Spinal cord (tissue), 9 donors: ENCODE measurements at regions not wholly inside any gene's neighbourhood (a gene's known extent, or its start where the extent isn't known, plus 50 kb on each side); places are given as distances from the start of the nearest gene placed in this dataset.
A peak's percentile ranks its signal among the peaks of the same experiment; 100 is the strongest.

Source experiments
- DNase-seq, 6 donors: peaks; one replicate each; pipeline versions ENCODE4 v3.0.0 to v3.0.0-alpha.2; 2013 to 2015; ENCODE audit warnings: low spot score in 6 of 6, low read depth in 4 of 6
- H3K27ac ChIP-seq: one replicate; pipeline ENCODE4 v1.5.1; 2013; ENCODE audit warnings: low read depth, low read length, control low read depth
- H3K27me3 ChIP-seq: one replicate; pipeline ENCODE4 v1.6.1; 2013; ENCODE audit warnings: low read length; ENCODE audit not compliant: control insufficient read depth, insufficient read depth
- H3K36me3 ChIP-seq: one replicate; pipeline ENCODE4 v1.6.1; 2013; ENCODE audit warnings: low read length; ENCODE audit not compliant: control insufficient read depth, insufficient read depth
- H3K4me1 ChIP-seq: one replicate; pipeline ENCODE4 v1.6.1; 2013; ENCODE audit warnings: low read length; ENCODE audit not compliant: control insufficient read depth, insufficient read depth
- H3K4me3 ChIP-seq: one replicate; pipeline ENCODE4 v1.5.1; 2013; ENCODE audit warnings: low read depth, low read length, control low read depth
- H3K9me3 ChIP-seq: one replicate; pipeline ENCODE4 v1.6.1; 2013; ENCODE audit warnings: low read length; ENCODE audit not compliant: control insufficient read depth, insufficient read depth
- WGBS: methylation state at CpG from one replicate; pipeline ENCODE4 v1.1.5; 2013; ENCODE audit warnings: missing lambda C conversion rate; ENCODE audit not compliant: insufficient coverage; 5-methylcytosine and 5-hydroxymethylcytosine counted together
- donor health status: healthy.

DNA sequence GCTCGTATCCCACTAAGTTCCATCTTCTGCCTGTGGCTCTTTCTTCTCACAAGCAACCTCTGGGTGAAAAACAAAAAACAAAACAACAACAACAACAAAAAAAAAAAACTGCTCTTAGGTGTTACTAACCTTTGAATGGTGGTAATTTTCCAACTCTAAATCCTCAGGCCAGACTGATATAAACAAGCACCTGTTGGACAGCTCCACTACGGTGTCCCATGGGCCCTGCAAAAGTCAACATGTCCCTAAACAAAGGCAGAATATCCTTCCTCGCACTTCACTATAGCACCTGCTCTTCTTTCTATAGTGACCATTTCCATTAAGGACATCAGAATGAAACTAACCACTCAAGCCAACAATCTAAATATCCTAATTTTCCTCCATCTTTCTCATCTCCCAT lies 54.6 kb upstream of the PARM1 start:
- no peak overlapping the region for H3K27ac ChIP-seq
- 80% methylated on average over 3 of the region's 3 CpGs for WGBS
- H3K27me3 ChIP-seq = no peaks in the 10 kb centered on the region
- no peaks in the 10 kb centered on the region for H3K9me3 ChIP-seq
- H3K4me1 ChIP-seq = no peaks in the 10 kb centered on the region
- H3K4me3 ChIP-seq = no peak overlapping the region
- H3K36me3 ChIP-seq = no peaks in the 10 kb centered on the region
- no peak for DNase-seq

DNA sequence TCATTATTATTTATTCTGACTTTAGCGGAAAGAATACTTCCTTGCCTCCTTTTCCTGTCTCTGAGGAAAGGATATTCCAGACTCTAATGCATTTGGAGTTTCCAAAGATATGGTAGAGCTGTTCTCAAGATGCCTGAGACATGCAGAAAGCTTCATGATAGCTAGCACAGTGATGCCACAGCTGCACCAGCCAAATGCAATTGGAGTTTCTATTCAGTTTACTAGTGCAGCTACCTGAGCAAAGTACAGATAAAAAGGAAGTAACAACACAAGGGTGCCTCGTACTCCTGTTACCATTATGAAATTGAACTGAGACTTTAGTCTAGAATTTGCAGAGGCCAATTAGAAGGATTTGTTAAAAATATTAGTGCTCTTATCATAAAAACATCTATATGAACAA lies 57.5 kb upstream of the PARM1 start:
- H3K4me1 ChIP-seq = no peaks in the 10 kb centered on the region
- no peaks in the 10 kb centered on the region for H3K9me3 ChIP-seq
- DNase-seq = no peak
- no CpG with 5 or more reads among the region's 2 CpGs for WGBS
- no peak overlapping the region for H3K27ac ChIP-seq
- H3K4me3 ChIP-seq = no peak overlapping the region
- no peaks in the 10 kb centered on the region for H3K27me3 ChIP-seq
- no peaks in the 10 kb centered on the region for H3K36me3 ChIP-seq

DNA sequence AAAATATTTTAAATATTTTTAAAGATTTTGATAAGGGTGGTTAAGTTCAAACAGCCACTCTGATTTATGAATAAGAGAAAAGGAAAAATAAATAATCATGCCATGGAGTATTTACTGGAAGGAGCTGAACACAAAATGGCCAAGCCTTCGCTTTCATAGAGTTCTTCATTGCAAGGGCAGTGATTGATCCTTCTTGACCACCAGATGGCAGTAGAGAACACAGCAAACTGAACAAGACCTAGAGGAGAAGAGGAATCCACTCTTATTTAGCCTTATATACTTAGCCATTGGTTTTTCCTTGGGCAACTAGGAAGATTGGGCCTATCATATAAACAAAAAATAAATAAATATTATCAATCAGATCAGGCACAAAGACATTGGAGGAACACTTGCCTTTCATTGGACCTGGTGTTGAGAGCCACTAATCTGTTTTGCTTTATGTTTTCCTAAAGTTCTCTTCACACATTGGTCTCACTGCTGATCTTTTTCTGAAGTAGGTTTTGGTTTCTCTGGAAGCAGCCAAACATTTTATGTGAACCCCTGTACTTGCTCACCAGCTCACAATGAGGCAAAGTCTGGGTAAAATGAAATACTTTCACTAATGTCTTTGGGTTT lies 58.1 kb upstream of the PARM1 start:
- DNase-seq = peak; percentile 62 to 97 (median 75)
- Histone ChIP-seq H3K9me3 (no peaks in the 10 kb centered on the region), H3K36me3 (no peaks in the 10 kb centered on the region), H3K4me1 (no peaks in the 10 kb centered on the region), H3K4me3 (no peak overlapping the region), H3K27me3 (no peaks in the 10 kb centered on the region), H3K27ac (no peak overlapping the region)
- WGBS = no CpG with 5 or more reads among the region's 1 CpG

DNA sequence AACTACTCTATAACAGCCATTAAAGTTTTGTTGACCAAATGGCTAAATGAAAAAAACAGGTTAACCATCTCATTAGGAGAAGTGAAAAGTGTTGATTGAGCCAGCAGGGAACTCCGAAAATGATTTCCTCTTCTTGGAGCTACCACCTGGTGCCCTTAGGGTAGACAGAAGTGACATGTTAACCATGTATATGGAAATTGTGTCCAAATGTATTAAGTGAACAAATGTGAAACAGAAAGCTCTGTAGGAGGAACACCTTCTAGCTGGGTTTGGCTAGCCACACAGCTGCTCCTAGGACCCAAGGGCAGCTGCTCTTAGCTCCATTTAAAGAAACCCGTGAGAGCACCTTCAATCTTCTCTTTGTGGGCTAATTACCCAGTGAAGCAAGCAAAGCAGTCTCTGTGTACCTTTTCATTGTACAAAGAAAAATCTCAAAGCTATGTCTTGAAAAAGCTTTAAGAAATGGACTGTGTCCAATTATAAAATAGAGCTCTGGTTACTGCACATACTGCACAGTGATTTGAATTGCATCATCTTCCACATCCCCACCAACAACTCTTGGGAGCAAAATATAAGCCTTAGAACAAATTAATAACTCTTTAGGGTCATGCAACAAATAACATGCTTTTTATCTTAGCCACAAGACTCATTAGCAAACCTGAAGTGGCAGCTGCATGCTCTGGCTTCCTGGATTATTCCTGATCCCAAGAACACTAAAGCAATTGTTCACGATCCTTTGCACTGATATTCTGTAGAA lies 59.2 kb upstream of the PARM1 start:
- DNase-seq = peak in 2 of 6 donors; percentile 13 to 14
- Histone ChIP-seq H3K36me3 (no peaks in the 10 kb centered on the region), H3K4me3 (no peak overlapping the region), H3K9me3 (no peaks in the 10 kb centered on the region), H3K27me3 (no peaks in the 10 kb centered on the region), H3K4me1 (no peaks in the 10 kb centered on the region), H3K27ac (no peak overlapping the region)
- WGBS = 40% methylated on average over 1 of the region's 3 CpGs

DNA sequence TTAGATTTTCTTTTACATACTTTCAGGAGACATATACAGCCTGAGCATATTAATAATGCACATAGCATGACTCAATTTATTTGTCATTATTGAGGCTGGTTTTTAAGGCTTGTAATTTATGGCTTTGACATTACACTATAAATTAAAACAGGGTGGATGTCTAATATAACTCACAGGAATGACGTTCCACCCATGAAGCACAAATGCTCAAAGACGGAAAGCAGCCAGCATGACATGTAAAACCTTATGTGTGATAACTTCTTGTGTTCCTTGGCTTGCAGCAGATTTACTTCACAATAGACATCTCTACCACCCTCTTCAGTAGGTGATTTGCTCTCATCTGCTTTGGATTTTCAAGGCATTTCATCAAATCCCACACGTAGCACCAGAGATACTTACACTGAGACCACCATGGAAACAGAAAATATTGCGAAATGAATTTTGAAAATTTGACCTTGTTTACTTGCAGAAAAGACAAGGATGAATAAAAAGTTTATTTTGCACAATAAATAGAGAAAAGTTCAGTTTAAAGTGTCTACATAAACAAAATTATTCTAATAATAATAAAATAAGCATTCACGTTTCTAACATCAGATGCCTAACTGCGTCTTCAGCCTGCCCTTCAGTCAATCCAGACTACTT lies 64.7 kb upstream of the BTC start:
- Histone ChIP-seq H3K36me3 (no peaks in the 10 kb centered on the region), H3K27ac (no peak overlapping the region), H3K9me3 (no peaks in the 10 kb centered on the region), H3K4me3 (no peak overlapping the region), H3K4me1 (no peaks in the 10 kb centered on the region), H3K27me3 (no peaks in the 10 kb centered on the region)
- 88% methylated on average over 1 of the region's 6 CpGs for WGBS
- no peak for DNase-seq

DNA sequence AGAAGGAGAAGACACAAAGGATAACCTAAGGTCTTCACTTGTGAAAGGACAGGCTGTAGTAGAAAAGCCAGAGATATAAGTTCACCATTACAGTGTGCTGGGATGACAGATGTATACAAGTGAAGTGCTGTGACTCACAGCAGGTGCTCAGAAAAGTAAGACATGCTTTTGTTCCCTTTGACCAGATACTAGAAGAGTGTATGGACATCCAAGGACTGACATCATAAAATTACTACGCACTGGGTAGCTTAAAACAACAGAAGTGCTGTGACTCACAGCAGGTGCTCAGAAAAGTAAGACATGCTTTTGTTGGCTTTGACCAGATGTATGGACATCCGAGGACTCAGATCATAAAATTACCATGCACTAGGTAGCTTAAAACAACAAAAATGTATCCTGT lies 61.6 kb upstream of the BTC start:
- no peak overlapping the region for H3K4me3 ChIP-seq
- H3K36me3 ChIP-seq = no peaks in the 10 kb centered on the region
- DNase-seq = no peak
- H3K27me3 ChIP-seq = no peaks in the 10 kb centered on the region
- WGBS = 58% methylated on average over 2 of the region's 2 CpGs
- H3K9me3 ChIP-seq = no peaks in the 10 kb centered on the region
- H3K4me1 ChIP-seq = no peaks in the 10 kb centered on the region
- H3K27ac ChIP-seq = no peak overlapping the region

DNA sequence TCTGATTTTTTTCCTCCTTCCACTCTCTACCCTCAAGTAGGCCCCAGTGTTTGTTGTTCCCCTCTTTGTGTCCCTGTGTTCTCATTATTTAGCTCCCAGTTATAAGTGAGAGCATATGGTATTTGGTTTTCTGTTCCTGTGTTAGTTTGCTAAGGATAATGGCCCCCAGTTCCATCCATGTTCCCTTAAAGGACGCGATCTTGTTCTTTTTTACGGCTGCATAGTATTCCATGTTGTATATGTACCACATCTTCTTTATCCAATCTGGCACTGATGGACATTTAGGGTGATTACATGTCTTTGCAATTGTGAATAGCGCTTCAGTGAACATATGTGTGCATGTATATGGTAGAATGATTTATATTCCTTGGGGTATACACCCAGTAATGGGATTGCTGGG lies 54.5 kb upstream of the BTC start:
- no peaks in the 10 kb centered on the region for H3K27me3 ChIP-seq
- no CpG with 5 or more reads among the region's 4 CpGs for WGBS
- DNase-seq = no peak
- no peak overlapping the region for H3K4me3 ChIP-seq
- H3K9me3 ChIP-seq = peaks cover 4% of the 10 kb centered on the region
- no peaks in the 10 kb centered on the region for H3K4me1 ChIP-seq
- H3K27ac ChIP-seq = no peak overlapping the region
- H3K36me3 ChIP-seq = no peaks in the 10 kb centered on the region

DNA sequence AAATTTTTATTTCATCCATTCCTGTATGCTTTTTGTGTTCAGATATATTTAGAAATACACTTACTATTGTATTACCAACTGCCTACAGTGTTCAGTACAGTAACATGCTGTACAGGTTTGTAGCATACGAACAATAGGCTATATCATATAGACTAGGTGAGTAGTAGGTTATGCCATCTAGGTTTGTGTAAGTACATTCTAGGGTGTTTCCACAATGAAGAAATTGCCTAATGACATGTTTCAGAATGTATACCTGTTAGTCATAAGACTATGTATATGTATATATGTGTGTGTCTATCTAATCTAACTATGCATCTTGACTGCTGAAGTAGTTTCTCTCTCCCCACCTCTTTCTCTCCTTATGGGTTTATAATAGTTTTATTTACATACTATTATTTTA lies 51.5 kb upstream of the BTC start:
- no peak overlapping the region for H3K27ac ChIP-seq
- DNase-seq = no peak
- H3K36me3 ChIP-seq = no peaks in the 10 kb centered on the region
- WGBS = no CpG with 5 or more reads among the region's 1 CpG
- no peaks in the 10 kb centered on the region for H3K4me1 ChIP-seq
- no peak overlapping the region for H3K4me3 ChIP-seq
- H3K9me3 ChIP-seq = peaks cover 4% of the 10 kb centered on the region
- H3K27me3 ChIP-seq = no peaks in the 10 kb centered on the region
